ENCODE measurements at regions not wholly inside any gene's neighbourhood (a gene's known extent, or its start where the extent isn't known, plus 50 kb on each side); places are given as distances from the start of the nearest gene placed in this dataset.

DNA sequence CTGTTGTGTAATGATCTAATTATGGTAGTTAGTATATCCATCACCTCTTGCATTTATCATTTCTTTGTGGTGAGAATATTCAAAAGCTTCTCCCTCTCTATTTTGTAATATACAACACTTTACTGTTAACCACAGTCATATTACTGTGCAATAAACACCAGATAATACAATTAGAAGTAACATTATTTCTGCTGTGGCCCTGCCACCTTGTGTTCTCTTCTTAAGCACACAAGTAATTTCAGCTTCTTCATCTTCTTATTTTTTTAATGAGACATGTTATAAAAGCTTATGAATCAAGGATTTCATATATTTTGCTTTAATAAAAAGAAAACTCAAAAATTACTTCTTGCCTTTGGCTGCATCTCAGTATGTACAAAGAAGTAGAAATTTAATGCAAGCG is 675.2 kb upstream of the INTU start:
- Histone ChIP-seq H3K27ac (no peak overlapping the region), H3K36me3 (no peaks in the 10 kb centered on the region), H3K9me3 (no peaks in the 10 kb centered on the region), H3K4me3 (no peak overlapping the region), H3K27me3 (no peaks in the 10 kb centered on the region), H3K4me1 (ENCODE audit: insufficient read depth) (no peaks in the 10 kb centered on the region)
- no peak for DNase-seq
- TF ChIP-seq CTCF (IDR thresholded peaks at IDR 0.05) = no peak
- TF ChIP-seq POLR2A (IDR thresholded peaks at IDR 0.05) = no peak
- TF ChIP-seq EP300 (IDR thresholded peaks at IDR 0.05) = no peak
- WGBS, 3 donors = 83 to 91% (median 89%) methylated on average over 1 of the region's 1 CpG
- intact Hi-C loops (cut with DNase I) = no loop called here

DNA sequence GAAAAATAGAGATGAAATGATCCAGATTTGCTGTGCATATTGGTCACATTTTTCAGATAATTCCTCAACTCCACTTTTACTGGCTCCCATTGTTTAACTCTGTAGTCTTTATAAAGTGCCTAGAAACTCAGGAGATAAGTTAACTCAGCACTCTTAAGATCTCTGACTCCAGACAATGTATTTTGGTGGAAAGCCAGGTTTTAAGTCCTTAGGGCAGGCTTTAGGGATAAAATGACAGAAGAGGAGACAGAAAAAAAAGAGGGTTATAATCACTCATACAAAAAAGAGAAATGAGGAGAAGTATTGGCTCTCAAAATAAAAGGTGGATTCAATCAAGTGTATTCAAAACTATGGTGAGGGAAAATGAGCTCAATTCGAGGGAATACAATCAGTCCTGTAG is 674.8 kb upstream of the INTU start:
- DNase-seq = no peak
- H3K27ac ChIP-seq = no peak overlapping the region
- H3K27me3 ChIP-seq = no peaks in the 10 kb centered on the region
- H3K36me3 ChIP-seq = no peaks in the 10 kb centered on the region
- H3K9me3 ChIP-seq = no peaks in the 10 kb centered on the region
- TF ChIP-seq CTCF (IDR thresholded peaks at IDR 0.05) = no peak
- no peak for TF ChIP-seq EP300 (IDR thresholded peaks at IDR 0.05)
- TF ChIP-seq POLR2A (IDR thresholded peaks at IDR 0.05) = no peak
- no peak overlapping the region for H3K4me3 ChIP-seq
- no peaks in the 10 kb centered on the region for H3K4me1 ChIP-seq (ENCODE audit: insufficient read depth)
- intact Hi-C loops (cut with DNase I) = no loop called here
- 56 to 90% (median 59%) methylated on average over 1 of the region's 1 CpG for WGBS, 3 donors

- no peaks in the 10 kb centered on the region for H3K9me3 ChIP-seq
- intact Hi-C loops (cut with DNase I) = no loop called here
- no peaks in the 10 kb centered on the region for H3K4me1 ChIP-seq (ENCODE audit: insufficient read depth)
- no peak overlapping the region for H3K4me3 ChIP-seq
- TF ChIP-seq POLR2A (IDR thresholded peaks at IDR 0.05) (no peak), CTCF (IDR thresholded peaks at IDR 0.05) (no peak), EP300 (IDR thresholded peaks at IDR 0.05) (no peak)
- DNase-seq = no peak
- H3K36me3 ChIP-seq = no peaks in the 10 kb centered on the region
- no peaks in the 10 kb centered on the region for H3K27me3 ChIP-seq
- no peak overlapping the region for H3K27ac ChIP-seq
Measured at GRCh38 chr4:126958482-126958881, 674.3 kb upstream of the INTU start.

DNA sequence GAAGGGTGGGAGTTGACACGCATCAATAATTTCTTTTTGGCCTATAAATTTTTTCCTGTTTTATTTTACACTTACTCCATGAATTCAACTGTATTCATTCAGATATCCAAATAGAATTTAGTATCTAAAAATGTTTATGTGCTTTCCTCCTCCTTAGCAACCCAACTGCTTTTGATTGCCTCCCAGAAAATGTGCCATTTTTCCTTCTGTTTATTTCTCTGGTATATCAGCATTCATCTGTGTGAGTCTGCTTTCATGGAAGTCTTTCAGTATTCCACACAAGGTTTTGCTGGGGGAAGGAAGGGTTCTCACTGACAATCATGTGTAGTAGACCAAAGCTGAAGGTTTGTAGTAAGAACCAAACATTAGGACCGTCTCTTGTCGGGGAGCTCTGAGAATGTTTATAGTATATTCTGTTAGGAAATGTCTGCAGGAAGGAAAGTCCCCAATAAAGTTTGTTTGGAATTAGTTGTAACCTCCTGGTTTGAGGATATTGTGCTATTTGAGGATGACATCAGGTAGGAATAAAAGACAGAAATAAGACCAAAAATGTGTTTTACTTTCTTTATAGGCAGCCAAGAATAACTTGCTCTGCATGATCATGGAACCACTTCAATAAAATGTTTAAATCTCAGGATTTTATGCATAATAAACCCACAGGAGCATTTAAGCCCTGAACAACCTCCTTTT is 673.6 kb upstream of the INTU start:
- Histone ChIP-seq H3K36me3 (no peaks in the 10 kb centered on the region), H3K9me3 (no peaks in the 10 kb centered on the region), H3K4me1 (ENCODE audit: insufficient read depth) (no peaks in the 10 kb centered on the region), H3K4me3 (no peak overlapping the region), H3K27ac (no peak overlapping the region), H3K27me3 (no peaks in the 10 kb centered on the region)
- DNase-seq = no peak
- WGBS, 3 donors = 82 to 91% (median 90%) methylated on average over 3 of the region's 3 CpGs
- intact Hi-C loops (cut with DNase I) = no loop called here
- TF ChIP-seq CTCF (IDR thresholded peaks at IDR 0.05) (no peak), POLR2A (IDR thresholded peaks at IDR 0.05) (no peak), EP300 (IDR thresholded peaks at IDR 0.05) (no peak)
